GM12878 (cell line): ENCODE measurements at regions not wholly inside any gene's neighbourhood (a gene's known extent, or its start where the extent isn't known, plus 50 kb on each side); places are given as distances from the start of the nearest gene placed in this dataset.

ENCODE experiments used
- CTCF ChIP-seq, 3 experiments: IDR thresholded peaks in 2 of 3; conservative IDR thresholded peaks in 1 of 3; 2 replicates each; pipeline ENCODE4 v1.5.1; 2011; ENCODE audit warnings: low read depth in 3 of 3, low read length in 3 of 3, mild to moderate bottlenecking in 3 of 3, control low read depth in 2 of 3, moderate library complexity in 2 of 3, inconsistent platforms in 1 of 3, mixed read lengths in 1 of 3; ENCODE audit not compliant: control insufficient read depth in 2 of 3, insufficient read depth in 1 of 3; ENCODE audit errors: extremely low read depth in 1 of 3
- DPF2 ChIP-seq: fragments of 450-650 bp; IDR thresholded peaks from 2 replicates; pipeline ENCODE4 v1.6.1; 2017; ENCODE audit warnings: mild to moderate bottlenecking
- JUNB ChIP-seq: IDR thresholded peaks from 2 replicates; pipeline ENCODE4 v1.6.1; 2016; ENCODE audit warnings: antibody characterized with exemption, mild to moderate bottlenecking
- MTA3 ChIP-seq: IDR thresholded peaks from 2 replicates; pipeline ENCODE4 v1.6.1; 2012; ENCODE audit warnings: low read length, inconsistent platforms, borderline replicate concordance
- MYB ChIP-seq: fragments of 150-350 bp; IDR thresholded peaks from 2 replicates; pipeline ENCODE4 v1.6.1; 2014; ENCODE audit warnings: mild to moderate bottlenecking, low read depth, low read length, borderline replicate concordance
- NR2C2 ChIP-seq: IDR thresholded peaks from 2 replicates; pipeline ENCODE4 v1.6.1; 2011; ENCODE audit warnings: borderline replicate concordance, low read depth; ENCODE audit not compliant: control insufficient read depth, insufficient read length
- POLR2A ChIP-seq: IDR thresholded peaks from 2 replicates; pipeline ENCODE4 v1.6.1; 2011; ENCODE audit warnings: low read depth, mild to moderate bottlenecking, low read length
- POLR2AphosphoS5 ChIP-seq: IDR thresholded peaks from 2 replicates; pipeline ENCODE4 v1.6.1; 2011; ENCODE audit warnings: mild to moderate bottlenecking, low read length, inconsistent platforms
- SIN3A ChIP-seq: IDR thresholded peaks from 2 replicates; pipeline ENCODE4 v1.6.1; 2012; ENCODE audit warnings: low read depth, low read length, improper control_type of control experiment
- SPI1 ChIP-seq: IDR thresholded peaks from 2 replicates; pipeline ENCODE4 v1.6.1; 2011; ENCODE audit warnings: low read depth, mild to moderate bottlenecking, low read length, moderate library complexity, borderline replicate concordance; ENCODE audit not compliant: insufficient read depth
- SREBF1 ChIP-seq: IDR thresholded peaks from 2 replicates; pipeline ENCODE4 v1.6.1; 2012; ENCODE audit warnings: mild to moderate bottlenecking, low read length
- SREBF2 ChIP-seq: IDR thresholded peaks from 2 replicates; pipeline ENCODE4 v1.6.1; 2012; ENCODE audit warnings: mild to moderate bottlenecking, low read length
- TAF1 ChIP-seq: IDR thresholded peaks from 2 replicates; pipeline ENCODE4 v1.6.1; 2011; ENCODE audit warnings: mild to moderate bottlenecking, low read depth, low read length, borderline replicate concordance
- ZBTB11 ChIP-seq: fragments of 450-650 bp; formaldehyde crosslinking; IDR thresholded peaks from 2 replicates; pipeline ENCODE4 v1.5.0; 2022; ENCODE audit warnings: mild to moderate bottlenecking, missing genetic modification characterization

- TF ChIP-seq JUNB = no peak
- no peak for TF ChIP-seq NR2C2
- TF ChIP-seq TAF1 = no peak
- TF ChIP-seq MYB = no peak
- TF ChIP-seq SREBF2 = no peak
- TF ChIP-seq SIN3A = no peak
- TF ChIP-seq MTA3 = no peak
- no peak for TF ChIP-seq ZBTB11 (CRISPR knock-in tag)
- TF ChIP-seq SREBF1 = no peak
- no peak for TF ChIP-seq CTCF (IDR thresholded peaks at IDR 0.05 in 2 of 3, conservative IDR thresholded peaks at IDR 0.05 in 1 of 3; ENCODE audit: control insufficient read depth in 2 of 3, extremely low read depth in 1 of 3, insufficient read depth in 1 of 3, low read depth in 3 of 3, low read length in 3 of 3)
- no peak for TF ChIP-seq POLR2AphosphoS5
- no peak for TF ChIP-seq POLR2A
- no peak for TF ChIP-seq SPI1
- no peak for TF ChIP-seq DPF2
These were observed 62.4 kb upstream of the ARG1 start for GRCh38 chr6:131510591-131510990.
